Upper lobe of right lung (tissue), 1 donor: ENCODE measurements at regions not wholly inside any gene's neighbourhood (a gene's known extent, or its start where the extent isn't known, plus 50 kb on each side); places are given as distances from the start of the nearest gene placed in this dataset.

Experiments used
- ATAC-seq: fragments of 200-7000 bp; cut with Tn5 transposase; one replicate; pipeline ENCODE4 v1.9.1; 2020; ENCODE audit warnings: mild to moderate bottlenecking, moderate library complexity
- DNase-seq: peaks from one replicate; pipeline ENCODE4 v3.0.0-alpha.2; 2020
- H3K27ac ChIP-seq: fragments of 200-600 bp; one replicate; pipeline ENCODE4 v1.8.0; 2022
- H3K27me3 ChIP-seq: fragments of 200-600 bp; one replicate; pipeline ENCODE4 v1.8.0; 2022; ENCODE audit warnings: mild to moderate bottlenecking
- H3K36me3 ChIP-seq: fragments of 200-600 bp; one replicate; pipeline ENCODE4 v1.8.0; 2022
- H3K4me1 ChIP-seq: fragments of 200-600 bp; one replicate; pipeline ENCODE4 v1.8.0; 2022
- H3K4me3 ChIP-seq: fragments of 200-600 bp; one replicate; pipeline ENCODE4 v1.8.0; 2022; ENCODE audit warnings: mild to moderate bottlenecking
- H3K9me3 ChIP-seq: fragments of 200-600 bp; one replicate; pipeline ENCODE4 v1.8.0; 2022
- intact Hi-C: fragments of 100-400 bp; cut with DNase I; formaldehyde crosslinking; loops from one replicate; pipeline ENCODE4 v1.11.0; 2022
- TF ChIP-seq, protein P1 (sequence below): fragments of 200-600 bp; IDR thresholded peaks from one replicate; pipeline ENCODE4 v1.8.0; 2022; ENCODE audit warnings: antibody characterized with exemption
- donor health status: DM: no; HTN: yes; CAD: no; lungs with severe emphysema.

DNA sequence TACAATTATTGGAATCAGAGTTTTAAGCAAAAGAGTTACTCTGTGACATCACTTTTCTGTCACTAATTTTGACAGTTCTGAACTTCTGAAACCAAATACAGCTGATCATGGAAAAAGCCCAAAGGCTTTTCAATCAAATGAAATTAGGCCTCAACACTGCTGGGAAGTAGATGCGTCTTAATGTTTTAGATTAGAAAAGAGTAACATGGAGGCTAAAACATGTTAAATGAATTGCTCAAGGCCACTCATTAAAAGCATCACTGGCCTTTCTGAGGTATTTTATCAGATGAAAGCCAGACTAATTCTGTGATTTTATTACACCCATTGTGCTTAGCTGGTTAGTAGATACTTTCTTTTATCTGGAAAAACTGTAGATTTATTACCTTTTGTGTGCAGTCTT lies 672.6 kb downstream of the CENPC start:
- DNase-seq (no peak), ATAC-seq (no peak)
- H3K36me3 ChIP-seq = no peaks in the 10 kb centered on the region
- intact Hi-C loops = no loop called here
- H3K27me3 ChIP-seq = no peaks in the 10 kb centered on the region
- no peaks in the 10 kb centered on the region for H3K9me3 ChIP-seq
- no peak overlapping the region for H3K4me3 ChIP-seq
- no peaks in the 10 kb centered on the region for H3K4me1 ChIP-seq
- TF ChIP-seq, protein P1, sequence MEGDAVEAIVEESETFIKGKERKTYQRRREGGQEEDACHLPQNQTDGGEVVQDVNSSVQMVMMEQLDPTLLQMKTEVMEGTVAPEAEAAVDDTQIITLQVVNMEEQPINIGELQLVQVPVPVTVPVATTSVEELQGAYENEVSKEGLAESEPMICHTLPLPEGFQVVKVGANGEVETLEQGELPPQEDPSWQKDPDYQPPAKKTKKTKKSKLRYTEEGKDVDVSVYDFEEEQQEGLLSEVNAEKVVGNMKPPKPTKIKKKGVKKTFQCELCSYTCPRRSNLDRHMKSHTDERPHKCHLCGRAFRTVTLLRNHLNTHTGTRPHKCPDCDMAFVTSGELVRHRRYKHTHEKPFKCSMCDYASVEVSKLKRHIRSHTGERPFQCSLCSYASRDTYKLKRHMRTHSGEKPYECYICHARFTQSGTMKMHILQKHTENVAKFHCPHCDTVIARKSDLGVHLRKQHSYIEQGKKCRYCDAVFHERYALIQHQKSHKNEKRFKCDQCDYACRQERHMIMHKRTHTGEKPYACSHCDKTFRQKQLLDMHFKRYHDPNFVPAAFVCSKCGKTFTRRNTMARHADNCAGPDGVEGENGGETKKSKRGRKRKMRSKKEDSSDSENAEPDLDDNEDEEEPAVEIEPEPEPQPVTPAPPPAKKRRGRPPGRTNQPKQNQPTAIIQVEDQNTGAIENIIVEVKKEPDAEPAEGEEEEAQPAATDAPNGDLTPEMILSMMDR = no peak
- H3K27ac ChIP-seq = no peak overlapping the region

DNA sequence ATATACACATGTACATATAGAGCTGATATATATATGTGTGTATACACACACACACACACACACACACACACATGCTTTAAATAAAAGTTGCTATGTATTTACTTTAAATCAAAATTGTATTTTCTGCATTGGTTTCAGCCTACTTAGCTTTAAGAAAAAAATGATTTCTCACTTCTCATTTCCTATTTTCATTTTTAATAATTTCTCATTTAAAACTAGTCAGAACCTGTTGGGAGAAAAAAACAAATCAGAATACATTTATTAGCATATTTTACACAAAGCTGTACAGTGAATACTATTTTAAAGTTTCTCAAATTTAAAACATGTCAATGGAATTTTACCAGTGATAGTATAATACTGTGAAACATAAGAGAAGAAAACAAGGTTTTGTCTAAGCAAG lies 681.8 kb downstream of the CENPC start:
- TF ChIP-seq, protein P1 = no peak
- no peaks in the 10 kb centered on the region for H3K4me1 ChIP-seq
- intact Hi-C loops = no loop called here
- H3K27ac ChIP-seq = no peak overlapping the region
- H3K9me3 ChIP-seq = no peaks in the 10 kb centered on the region
- no peak for ATAC-seq
- H3K4me3 ChIP-seq = no peak overlapping the region
- DNase-seq = no peak
- no peaks in the 10 kb centered on the region for H3K36me3 ChIP-seq
- no peaks in the 10 kb centered on the region for H3K27me3 ChIP-seq

DNA sequence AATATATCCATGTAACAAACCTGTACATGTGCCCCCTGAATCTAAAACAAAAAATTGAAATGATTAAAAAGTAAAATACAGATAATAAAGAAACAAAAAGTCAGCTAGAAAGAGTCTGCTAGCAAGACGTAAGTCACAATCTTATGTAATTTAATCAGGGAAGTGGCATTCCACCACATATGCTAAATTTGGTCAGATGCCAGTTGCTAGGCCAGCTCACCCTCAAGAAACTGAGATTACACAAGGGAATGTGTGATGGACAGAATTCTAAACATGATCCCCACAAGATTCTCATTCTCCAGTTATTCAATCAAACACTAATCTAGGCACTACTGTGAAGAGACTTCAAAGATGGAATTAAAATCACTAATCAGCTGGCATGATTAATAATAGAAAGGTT lies 689.3 kb downstream of the CENPC start:
- TF ChIP-seq, protein P1 = no peak
- Histone ChIP-seq H3K27ac (no peak overlapping the region), H3K36me3 (no peaks in the 10 kb centered on the region), H3K4me1 (no peaks in the 10 kb centered on the region), H3K9me3 (no peaks in the 10 kb centered on the region), H3K27me3 (no peaks in the 10 kb centered on the region), H3K4me3 (no peak overlapping the region)
- no peak for DNase-seq
- intact Hi-C loops = no loop called here
- ATAC-seq = no peak

DNA sequence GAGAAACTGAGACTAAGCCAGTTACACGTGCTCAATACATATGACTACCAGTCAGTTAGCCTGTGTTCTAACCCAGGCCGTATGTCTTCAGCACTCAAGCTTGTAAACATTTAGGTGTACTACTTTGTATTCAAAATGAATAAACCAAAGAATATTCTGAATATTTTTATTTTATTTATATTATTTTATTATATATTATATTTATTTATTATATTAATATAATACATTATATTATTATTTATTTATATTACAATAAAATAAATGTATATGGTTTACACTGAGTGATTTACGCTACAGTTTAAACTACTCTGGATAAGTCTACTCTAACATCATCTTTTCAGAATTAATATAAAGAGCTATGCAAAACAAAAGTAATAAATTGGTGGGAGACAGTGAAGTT lies 691.5 kb downstream of the CENPC start:
- no peak overlapping the region for H3K4me3 ChIP-seq
- DNase-seq (no peak), ATAC-seq (no peak)
- no peaks in the 10 kb centered on the region for H3K27me3 ChIP-seq
- H3K9me3 ChIP-seq = no peaks in the 10 kb centered on the region
- H3K36me3 ChIP-seq = no peaks in the 10 kb centered on the region
- no peak overlapping the region for H3K27ac ChIP-seq
- intact Hi-C loops = no loop called here
- TF ChIP-seq, protein P1 = no peak
- no peaks in the 10 kb centered on the region for H3K4me1 ChIP-seq

DNA sequence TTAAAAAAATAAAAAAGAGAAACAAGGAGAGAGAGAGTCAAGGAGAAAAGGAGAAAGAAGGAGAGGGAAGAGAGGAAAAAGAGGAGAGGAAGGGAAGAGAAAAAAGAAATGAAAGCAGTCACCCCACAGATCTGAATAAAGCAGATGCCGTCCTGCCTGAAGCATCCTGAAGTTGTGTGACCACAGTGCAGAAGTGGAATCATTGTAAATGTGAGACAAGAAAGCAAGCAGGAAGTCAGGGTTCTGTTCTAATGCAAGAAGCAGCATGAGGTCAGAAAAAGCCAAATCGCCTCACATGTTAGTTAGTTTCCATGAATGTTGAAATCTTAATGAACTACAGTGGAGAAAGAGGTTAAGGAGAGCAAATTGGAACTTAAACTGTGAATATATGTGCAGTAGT lies 692.5 kb downstream of the CENPC start:
- intact Hi-C loops = no loop called here
- Histone ChIP-seq H3K27ac (no peak overlapping the region), H3K36me3 (no peaks in the 10 kb centered on the region), H3K27me3 (no peaks in the 10 kb centered on the region), H3K9me3 (no peaks in the 10 kb centered on the region), H3K4me1 (no peaks in the 10 kb centered on the region), H3K4me3 (no peak overlapping the region)
- TF ChIP-seq, protein P1 = no peak
- ATAC-seq = no peak
- no peak for DNase-seq

DNA sequence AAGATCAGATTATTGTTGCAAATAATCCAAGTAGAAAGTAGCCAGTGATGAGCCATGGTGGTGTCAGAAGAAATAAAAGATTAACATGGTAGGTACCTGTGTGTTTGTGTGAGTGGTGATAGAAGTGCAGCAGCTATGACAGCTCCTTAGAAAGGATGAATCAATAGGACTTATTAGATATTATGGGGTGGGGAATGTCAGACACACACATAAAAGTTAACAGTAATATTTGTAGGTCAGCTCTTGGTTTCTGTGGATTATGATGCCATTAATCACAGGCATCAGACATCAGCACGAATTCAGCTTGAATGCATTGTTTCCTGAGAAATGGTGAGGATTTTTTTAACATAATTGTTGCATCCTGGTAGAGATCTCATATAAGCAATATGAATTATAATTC lies 695.7 kb downstream of the CENPC start:
- no peaks in the 10 kb centered on the region for H3K9me3 ChIP-seq
- intact Hi-C loops = no loop called here
- no peak for DNase-seq
- ATAC-seq = no peak
- no peaks in the 10 kb centered on the region for H3K27me3 ChIP-seq
- no peak overlapping the region for H3K27ac ChIP-seq
- H3K36me3 ChIP-seq = no peaks in the 10 kb centered on the region
- TF ChIP-seq, protein P1 = no peak
- H3K4me1 ChIP-seq = no peaks in the 10 kb centered on the region
- no peak overlapping the region for H3K4me3 ChIP-seq
